IPS DF 4.7 (cell line): ENCODE measurements at regions not wholly inside any gene's neighbourhood (a gene's known extent, or its start where the extent isn't known, plus 50 kb on each side); places are given as distances from the start of the nearest gene placed in this dataset.
"Not testable (repeated sequence)": the region's sequence is repeated elsewhere in the genome, so short reads cannot be mapped to it uniquely, and the experiment has no call there.

Experiments
- DNase-seq: peaks from one replicate; pipeline ENCODE4 v3.0.0-alpha.2; 2013; ENCODE audit warnings: low spot score; ENCODE audit errors: extremely low read depth

DNA sequence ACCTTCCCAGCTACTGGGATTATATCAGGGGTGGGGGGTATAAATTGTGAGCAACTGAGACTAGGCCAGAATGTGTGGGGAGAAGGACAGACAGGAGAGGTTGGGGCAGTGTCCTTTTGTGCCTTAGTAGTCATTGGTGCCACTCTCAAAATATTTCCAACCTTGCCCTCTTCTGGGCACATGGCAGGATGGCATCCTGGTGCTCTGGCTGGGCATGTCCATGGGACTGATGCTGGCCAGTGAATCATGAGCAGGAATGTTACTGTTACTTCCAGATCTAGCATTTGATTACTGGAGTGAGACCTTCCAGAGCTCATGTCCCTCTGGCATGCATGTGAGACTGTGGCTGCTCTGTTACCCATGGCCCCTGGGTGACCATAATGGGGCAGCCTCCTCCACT is 151.2 kb downstream of the MATN1 start:
- no peak for DNase-seq

DNA sequence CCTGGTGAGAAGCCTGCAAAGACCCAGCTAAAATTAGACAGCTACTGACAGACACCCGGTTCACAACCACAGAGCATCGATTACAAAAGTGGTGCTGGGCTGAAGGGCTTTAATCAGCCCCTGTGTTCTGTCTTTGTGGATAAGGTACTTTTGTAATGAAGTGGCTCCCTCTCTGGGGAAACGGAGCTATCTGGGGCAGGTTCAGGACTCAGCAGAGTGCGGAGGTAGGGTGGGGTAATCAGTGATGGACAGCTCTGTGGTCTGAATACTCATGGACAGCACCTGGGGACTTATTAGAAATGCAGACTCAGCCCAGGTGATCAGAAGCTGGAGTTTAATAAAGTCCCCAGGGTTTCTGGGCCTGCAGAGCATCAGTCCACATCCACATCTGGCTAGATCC is 152.0 kb downstream of the MATN1 start:
- no peak for DNase-seq

DNA sequence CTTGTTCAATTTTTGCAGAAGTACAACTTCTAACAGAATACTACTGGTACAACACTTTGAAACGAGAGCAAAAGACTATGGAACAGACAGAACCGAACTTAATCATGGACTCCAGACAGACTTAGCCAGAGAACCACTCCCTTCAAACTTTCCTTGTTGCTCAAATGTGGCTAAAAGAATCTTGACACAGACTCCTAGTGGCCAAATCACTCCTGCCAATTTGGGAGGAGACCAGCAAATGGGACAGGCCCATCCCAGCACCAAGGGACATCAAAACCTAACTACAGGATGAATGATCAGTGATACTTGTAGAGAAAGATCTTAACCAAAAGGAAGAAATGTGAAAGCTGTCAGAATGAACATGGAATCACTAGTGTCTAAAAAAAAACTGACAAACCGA is 154.0 kb downstream of the MATN1 start:
- DNase-seq, result no peak

DNA sequence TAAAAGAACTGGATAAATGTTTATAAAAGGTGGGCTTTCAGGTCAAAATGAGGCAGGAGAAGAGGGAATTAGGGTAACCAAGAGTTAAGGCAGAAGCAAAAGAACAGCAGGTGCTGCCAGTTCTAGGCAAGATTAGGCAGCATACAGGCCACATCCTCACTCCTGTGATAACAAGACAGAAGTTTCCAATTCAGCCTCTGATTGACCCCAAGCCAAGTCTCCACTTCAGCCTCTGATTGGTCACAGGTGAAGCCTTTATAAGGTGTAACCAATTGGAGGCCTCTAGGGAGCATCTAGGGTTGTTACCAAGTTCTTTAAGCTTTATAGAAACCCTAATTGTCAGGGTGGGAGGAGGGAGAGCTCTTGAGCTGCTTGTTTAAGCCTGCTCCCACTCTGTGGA is 160.8 kb downstream of the MATN1 start:
- DNase-seq, result no peak

DNA sequence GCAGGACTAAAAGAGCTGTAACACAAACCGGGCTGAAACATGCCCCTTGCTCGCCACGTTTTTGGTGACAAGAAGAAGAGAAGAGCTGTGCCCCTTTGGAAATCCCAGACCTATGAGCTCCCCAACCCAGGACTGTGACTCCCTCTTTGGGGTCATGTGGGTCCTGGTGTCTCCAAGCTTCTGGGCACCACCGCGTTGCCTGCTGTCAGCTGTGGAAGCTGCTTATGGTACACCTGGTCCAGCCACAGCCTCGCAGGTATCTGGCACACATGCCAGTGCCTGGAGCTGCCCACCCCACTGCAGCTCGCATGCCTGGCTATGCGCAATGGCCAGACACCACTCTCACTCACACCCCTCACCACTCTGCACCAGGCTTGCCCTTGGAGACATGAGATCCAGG is 171.8 kb downstream of the MATN1 start:
- DNase-seq, result no peak

DNA sequence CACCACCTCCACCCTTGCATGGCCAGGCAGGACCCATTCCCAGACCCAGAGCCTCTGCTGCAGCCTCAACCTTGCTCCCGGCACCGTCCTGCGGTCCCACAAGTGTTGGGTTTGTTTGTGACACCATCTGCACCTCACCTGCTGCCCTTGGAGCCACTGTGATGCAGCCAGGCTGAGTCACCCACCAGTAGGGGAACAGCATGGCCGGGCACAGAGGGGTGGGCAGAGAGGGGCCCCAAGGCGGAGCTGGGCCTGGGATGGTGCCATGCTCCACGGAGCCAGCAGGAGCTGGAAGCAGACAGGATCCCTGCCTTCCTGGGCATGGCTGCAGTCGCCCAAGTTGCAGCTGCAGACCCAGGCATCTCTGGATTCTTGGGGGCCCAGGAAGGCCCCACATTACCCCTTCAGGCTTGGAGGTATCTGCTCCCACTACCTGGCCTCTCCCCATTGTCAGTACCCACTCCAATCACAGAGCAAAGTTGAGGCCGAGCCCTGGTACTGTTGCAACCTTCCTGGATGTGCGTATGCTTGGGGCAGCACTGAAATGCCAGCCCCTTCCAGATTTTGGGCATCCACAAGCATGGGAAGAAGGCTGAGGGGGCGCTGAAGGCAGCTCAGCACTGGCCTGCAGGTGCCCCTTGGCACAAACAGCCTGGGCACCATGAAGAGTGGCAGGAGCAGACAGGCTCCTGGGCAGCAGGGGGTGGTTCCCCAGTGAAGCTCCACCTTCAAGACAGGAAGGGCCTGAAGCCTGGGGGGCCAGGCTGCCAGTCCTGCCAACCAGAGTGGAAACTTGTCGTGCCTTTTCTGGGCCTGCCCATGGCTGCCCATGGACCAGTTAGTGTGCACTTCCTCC is 172.8 kb downstream of the MATN1 start:
- DNase-seq, result no peak

DNA sequence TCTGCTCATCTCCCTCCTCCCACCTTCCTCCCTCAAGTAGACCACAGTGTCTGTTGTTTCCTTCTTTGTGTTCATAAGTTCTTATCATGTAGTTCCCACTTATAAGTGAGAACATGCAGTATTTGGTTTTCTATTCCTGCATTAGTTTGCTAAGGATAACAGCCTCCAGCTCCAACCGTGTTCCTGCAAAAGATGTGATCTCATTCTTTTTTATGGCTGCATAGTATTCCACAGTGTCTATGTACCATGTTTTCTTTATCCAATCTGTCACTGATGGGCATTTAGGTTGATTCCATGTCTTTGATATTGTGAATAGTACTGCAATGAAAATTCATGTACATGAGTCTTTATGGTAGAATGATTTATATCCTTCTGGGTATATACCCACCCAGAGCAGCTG is 173.5 kb downstream of the MATN1 start:
- not testable (repeated sequence) for DNase-seq

DNA sequence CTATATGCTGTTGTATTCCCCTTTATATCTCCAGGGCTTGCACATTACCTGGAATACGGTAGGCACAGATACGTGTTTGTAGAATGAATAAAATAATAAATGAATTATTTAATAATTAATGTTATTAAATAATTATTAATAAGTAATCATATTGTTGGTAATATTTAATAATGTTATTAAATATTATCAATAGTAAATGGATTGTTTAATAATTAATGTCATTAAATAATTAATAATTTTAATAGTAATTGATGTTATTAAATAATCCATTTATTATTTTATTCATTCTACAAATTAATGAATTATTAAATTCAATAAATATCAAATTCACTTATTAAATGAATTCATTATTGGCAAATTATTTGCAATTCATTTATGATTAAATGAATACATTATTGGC is 175.1 kb downstream of the MATN1 start:
- no peak for DNase-seq

DNA sequence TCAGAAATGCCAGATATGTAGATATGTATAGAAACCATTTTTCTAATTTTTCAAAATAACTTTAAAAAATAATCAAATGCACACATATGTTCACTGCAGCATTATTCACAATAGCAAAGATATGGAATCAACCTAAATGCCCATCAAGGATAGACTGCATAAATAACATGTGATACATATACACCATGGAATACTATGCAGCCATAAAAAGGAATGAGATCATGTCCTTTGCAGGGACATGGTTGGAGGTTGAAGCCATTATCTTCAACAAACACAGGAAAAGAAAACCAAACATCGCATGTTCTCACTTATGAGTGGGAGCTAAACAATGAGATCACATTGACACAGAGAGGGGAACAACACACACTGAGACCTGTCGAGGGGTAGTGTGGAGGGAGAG is 176.1 kb downstream of the MATN1 start:
- not testable (repeated sequence) for DNase-seq

DNA sequence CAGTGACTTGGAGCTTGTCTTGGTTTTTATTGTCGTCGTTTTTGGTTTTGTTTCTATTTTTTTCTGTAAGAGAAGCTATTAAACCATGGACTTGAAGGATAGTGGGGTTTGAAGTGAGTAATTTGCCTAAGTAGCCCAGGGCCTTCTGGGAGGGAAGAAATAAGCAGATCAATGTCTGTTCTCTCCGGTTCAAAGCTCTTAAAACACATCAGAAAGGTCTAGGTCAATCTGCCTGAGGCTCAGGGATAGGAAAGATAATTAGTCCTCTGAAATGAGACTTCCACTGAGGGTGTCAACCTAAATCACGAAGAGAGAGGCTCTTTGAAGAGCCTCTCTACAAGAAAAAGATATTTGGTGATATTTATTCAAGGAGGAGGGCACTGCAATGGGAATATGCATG is 178.0 kb downstream of the MATN1 start:
- no peak for DNase-seq

DNA sequence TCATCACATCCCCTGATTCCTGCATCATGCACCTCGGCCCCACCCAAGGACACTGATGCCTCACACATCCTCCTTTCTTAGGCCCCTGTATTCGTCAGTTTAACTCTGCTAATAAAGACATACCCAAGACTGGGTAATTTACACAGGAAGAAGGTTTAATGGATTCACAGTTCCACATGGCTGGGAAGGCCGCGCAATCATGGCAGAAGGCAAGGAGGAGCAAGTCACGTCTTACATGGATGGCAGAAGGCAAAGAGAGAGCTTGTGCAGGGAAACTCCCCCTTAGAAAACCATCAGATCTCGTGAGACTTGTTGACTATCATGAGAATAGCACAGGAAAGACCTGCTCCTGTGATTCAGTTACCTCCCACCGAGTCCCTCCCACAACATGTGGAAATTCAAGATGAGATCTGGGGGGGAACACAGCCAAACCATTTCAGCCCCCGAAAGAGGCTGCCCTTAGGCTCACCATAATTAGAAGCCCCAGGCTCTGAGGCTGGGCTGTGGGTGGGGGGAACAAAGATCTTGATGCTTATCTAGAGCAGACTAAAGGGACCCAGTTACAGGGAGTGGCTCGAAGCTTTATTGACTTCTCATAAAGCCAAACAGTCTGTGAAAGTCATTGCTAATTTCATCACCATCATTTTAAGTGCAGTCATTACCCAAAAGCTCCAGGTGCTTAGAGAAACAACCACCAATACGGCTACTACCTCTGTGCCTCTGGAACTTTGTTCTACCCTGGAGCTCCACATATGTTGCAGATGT is 181.5 kb downstream of the MATN1 start:
- no peak for DNase-seq

DNA sequence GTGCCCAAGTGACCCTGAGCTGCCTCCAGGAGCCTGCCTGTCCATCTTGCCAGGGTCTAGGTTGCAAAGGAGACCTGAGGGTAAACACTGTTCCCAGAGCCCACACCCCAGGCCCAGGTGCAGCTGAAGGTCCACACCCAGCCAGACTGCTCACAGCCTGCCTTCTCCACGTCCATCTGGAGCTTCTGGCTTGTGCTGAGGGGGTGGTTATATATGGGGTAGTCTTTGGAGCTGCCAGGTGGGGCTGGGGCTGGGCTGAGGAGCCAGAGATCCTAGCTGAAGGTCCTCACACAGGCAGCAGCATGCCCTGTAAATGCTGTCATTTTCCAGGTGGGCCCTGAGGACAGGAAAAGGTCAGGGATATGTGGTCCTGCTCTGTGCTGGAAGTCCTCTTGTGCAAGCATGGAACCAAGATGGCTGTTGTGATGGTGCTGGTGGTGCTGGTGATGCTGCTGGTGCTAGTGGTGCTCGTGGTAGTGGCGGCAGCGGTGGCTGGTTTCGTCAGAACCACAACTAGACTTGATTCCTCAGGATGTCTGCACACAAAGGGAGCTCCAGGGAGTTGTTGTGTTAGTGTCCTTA is 182.7 kb downstream of the MATN1 start:
- no peak for DNase-seq

DNA sequence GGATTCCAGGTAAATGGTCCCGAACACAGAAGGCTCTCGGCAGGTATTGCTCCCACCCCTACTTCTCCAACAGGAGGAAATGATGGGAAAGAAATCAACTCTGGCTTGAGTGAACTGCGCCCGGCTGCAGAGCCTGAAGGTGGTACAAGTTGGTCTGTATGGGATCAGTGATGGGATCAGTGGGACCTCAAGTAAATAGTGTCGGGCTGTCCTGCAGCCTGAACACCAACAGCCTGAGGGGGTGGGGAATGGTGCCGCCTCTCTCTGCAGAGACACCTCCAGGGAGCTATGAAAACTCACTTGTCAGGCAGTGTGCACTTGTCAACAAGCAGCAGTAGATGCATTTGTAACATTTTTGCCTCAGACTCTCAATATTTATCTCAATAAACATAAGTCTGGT is 183.5 kb downstream of the MATN1 start:
- no peak for DNase-seq

DNA sequence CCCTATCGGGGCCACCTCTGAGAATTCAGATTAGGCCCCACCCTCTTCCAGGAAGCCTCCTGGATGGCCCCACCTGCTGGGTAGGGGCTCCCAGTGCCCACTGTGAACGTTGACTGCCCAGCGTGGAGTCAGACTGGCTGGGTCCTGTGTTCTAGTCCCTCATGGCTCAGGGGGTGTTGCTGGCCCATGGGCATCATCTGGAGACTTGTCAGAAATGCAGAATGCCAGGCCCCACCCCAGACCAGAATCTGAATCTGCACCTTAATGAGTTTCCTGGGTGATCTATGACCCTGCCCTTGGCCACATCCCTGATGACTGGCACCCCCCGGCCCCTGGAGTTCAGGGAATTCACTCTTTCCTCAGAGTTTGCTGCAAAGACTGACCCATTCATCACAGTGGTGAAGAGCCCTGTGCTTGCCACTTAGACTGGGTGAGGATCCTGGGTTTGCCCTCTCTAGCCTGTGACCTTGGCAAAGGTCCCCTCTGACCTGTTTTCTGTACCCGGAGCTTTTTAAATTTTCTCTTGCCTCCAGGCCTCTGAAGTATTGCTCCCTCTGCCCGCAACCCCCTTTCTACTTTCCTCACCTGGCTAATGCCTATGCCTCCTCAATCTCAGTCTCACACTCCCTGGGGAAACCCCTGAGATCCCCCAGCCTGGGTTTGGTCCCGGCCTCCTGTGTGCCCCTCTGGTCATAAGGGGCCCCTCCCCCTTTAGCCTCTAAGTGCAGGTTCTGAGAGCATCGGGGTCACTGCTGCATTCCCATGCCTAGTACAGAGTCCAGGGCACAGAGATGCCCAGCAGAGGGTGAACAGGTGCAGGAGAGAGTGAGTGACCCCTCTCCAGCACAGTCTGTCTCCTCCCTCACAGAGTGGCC is 184.2 kb downstream of the MATN1 start:
- DNase-seq, result no peak

DNA sequence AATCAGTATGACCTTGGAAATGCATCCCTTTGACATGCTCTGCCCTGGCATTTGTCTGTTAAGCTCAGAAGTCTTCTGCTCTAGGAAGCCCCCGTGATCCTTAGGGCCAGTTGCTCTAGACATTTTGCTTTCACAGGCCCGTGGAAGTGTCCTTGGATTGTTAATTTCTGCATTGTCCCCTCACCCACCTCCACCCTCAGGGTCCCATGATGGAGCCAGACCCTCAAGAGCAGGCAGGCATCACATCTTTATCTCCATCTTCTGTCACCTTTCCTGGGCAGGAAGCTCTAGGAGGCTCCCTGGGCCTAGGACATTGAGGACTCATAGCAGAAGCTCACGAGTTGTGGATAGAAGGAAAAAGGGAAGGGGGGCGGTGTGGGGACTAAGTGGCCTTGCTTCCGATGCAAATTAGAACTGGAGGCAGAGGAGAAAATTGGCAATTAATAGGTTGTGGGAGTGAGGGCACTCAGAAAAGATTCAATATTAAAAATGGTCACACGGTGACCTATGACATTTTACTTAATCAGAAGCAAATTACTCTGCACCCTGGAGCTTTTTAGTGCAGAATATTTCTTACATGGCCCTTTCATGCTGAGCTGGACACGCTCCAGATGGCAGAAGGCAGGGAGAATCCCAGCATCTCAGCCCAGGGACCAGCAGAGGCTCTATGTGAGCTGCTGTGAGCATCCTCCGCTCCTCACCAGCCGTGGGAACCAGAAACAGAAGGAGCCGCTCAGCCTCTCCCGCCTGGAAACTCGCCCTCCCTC is 185.0 kb downstream of the MATN1 start:
- DNase-seq, result no peak

DNA sequence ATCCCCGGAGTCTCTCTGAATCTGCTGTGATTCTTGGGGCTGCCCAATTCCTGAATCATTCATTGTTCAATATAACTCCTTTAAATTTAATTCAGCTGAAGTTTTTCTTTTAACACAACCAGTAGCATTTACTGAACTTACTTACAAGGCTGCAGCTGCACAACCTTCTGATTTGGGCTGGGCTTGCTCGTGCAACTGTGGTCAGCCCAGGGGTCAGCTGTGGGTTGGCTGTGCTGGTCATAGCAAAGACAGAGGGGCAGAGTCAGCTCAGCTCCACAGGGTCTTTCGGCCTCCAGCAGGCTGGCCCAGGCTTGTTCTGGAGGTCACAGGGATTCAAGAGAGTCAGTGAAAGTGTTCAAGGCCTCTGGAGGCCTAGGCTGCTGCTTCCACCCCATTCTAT is 186.1 kb downstream of the MATN1 start:
- DNase-seq, result no peak

DNA sequence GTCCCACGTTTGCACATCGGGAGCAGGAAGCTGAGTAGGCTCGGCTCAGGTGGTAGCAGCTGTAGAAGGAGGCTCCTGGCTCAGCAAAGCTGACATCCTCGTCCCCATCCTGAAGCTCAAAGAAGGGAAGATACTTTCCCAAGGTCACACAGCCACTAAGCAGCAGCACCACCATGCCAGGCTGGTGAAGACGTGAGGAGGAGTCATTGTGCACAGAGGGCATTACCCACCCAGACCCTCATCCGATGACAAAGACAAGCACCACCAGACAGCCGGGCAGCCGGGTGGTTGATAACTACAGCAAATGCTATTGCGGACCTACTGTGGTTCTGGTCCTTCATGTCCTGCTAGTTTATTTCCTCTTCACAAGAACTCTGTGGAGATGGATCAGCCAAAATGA is 186.9 kb downstream of the MATN1 start:
- DNase-seq, result no peak

DNA sequence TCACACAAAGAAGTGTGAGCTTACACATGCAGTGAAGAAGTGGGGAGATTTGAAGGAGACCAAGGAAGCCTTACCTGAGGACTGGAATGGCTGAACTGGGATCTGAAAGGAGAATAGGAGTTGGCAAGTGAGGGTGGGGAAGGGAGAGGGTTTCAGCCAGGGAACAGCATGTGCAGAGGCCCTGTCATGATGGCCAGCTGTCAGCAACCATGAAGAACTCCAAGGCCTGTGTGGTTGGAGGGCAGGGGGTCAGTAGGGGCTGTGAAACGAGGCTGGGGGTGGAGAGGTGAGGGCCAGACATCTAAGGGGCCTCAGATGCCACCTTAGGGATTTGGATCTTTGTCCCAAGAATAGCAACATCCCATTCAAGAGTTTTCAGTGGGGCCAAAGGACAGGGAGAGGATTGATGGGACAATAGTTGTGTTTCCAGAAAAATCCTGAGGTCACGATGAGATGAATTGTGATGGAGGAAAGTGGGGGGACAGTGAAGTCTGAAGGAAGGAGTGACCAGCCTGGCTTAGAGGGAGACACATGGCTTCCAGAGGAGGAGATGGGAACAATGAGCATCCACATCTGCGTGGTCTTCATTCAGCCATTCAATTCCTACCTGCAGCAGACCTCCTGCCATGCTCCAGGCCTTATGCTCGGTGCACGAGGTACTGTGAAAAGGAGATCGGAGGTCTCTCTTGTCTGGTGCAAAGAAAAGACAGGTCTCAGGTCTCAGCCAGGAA is 187.6 kb downstream of the MATN1 start:
- DNase-seq, result no peak

DNA sequence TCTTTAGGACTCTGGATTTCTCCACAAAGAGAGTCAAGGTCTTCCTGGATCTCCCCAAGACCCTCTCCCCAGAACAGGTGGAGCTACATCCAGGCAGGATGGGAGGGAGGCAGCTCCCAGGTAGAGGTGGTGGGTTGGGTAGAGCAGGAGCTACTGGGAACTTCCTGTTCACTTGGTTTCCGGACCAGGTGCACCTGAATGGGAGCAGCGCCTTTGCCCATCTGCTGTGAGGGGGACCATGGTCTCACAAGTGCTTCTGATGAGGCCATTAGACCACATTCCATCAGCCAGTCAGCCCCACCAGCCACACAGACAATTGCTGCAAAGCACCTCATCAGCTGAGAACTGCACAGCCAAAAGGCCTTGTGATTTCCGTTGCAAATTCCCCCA is 188.8 kb downstream of the MATN1 start:
- no peak for DNase-seq
